GM19043 (cell line): ENCODE measurements at regions not wholly inside any gene's neighbourhood (a gene's known extent, or its start where the extent isn't known, plus 50 kb on each side); places are given as distances from the start of the nearest gene placed in this dataset.
"Not testable (repeated sequence)": the region's sequence is repeated elsewhere in the genome, so short reads cannot be mapped to it uniquely, and the experiment has no call there.

Experiments used
- ATAC-seq: cut with Tn5 transposase; IDR thresholded peaks from one replicate; pipeline ENCODE4 v1.9.1; 2021; ENCODE audit warnings: low read depth; ENCODE audit not compliant: unreplicated experiment

GRCh38 chr14:106129904-106130661, 603.7 kb downstream of the TMEM121 start:
- ATAC-seq, result not testable (repeated sequence)

GRCh38 chr14:106133126-106133525, 606.7 kb downstream of the TMEM121 start:
- not testable (repeated sequence) for ATAC-seq

GRCh38 chr14:106134886-106135285, 608.5 kb downstream of the TMEM121 start:
- no peak for ATAC-seq

GRCh38 chr14:106141242-106142220, 615.1 kb downstream of the TMEM121 start:
- no peak for ATAC-seq

- ATAC-seq, result not testable (repeated sequence)
These were observed 619.3 kb downstream of the TMEM121 start for GRCh38 chr14:106145731-106146130.

GRCh38 chr14:106153362-106153955, 627.1 kb downstream of the TMEM121 start:
- ATAC-seq, result not testable (repeated sequence)

- ATAC-seq, result no peak
These were observed 636.9 kb downstream of the TMEM121 start for GRCh38 chr14:106163316-106163715.

GRCh38 chr14:106163812-106164211, 637.4 kb downstream of the TMEM121 start:
- not testable (repeated sequence) for ATAC-seq

GRCh38 chr14:106166232-106166631, 639.8 kb downstream of the TMEM121 start:
- no peak for ATAC-seq

GRCh38 chr14:106166650-106167204, 640.3 kb downstream of the TMEM121 start:
- no peak for ATAC-seq

- ATAC-seq, result not testable (repeated sequence)
These were observed 643.8 kb downstream of the TMEM121 start for GRCh38 chr14:106170163-106170658.

- ATAC-seq, result no peak
These were observed 647.8 kb downstream of the TMEM121 start for GRCh38 chr14:106174206-106174605.

GRCh38 chr14:106177266-106178246, 651.2 kb downstream of the TMEM121 start:
- ATAC-seq, result not testable (repeated sequence)

- ATAC-seq, result no peak
These were observed 653.4 kb downstream of the TMEM121 start for GRCh38 chr14:106179761-106180160.

GRCh38 chr14:106184771-106185170, 658.4 kb downstream of the TMEM121 start:
- ATAC-seq, result not testable (repeated sequence)

- not testable (repeated sequence) for ATAC-seq
These were observed 658.9 kb downstream of the TMEM121 start for GRCh38 chr14:106185174-106185836.

- no peak for ATAC-seq
These were observed 659.5 kb downstream of the TMEM121 start for GRCh38 chr14:106185837-106186233.

GRCh38 chr14:106187216-106187615, 660.8 kb downstream of the TMEM121 start:
- no peak for ATAC-seq

- ATAC-seq, result not testable (repeated sequence)
These were observed 666.3 kb downstream of the TMEM121 start for GRCh38 chr14:106192701-106193100.
